ENCODE measurements at regions not wholly inside any gene's neighbourhood (a gene's known extent, or its start where the extent isn't known, plus 50 kb on each side); places are given as distances from the start of the nearest gene placed in this dataset.

GRCh38 chr13:53198736-53199135, 170.1 kb downstream of the OLFM4 start:
- no peaks in the 10 kb centered on the region for H3K36me3 ChIP-seq (ENCODE audit: control insufficient read depth, insufficient read depth, low read length)
- H3K27ac ChIP-seq (ENCODE audit: low read depth, low read length), result no peak overlapping the region
- Mint-ChIP-seq H3K9me3 (no peaks in the 10 kb centered on the region), H3K27me3 (ENCODE audit: insufficient read depth) (peaks cover 57% of the 10 kb centered on the region), H3K27ac (no peak overlapping the region), H3K4me3 (no peak overlapping the region), H3K4me1 (peaks cover 5% of the 10 kb centered on the region), H3K36me3 (ENCODE audit: low read depth) (no peaks in the 10 kb centered on the region)
- H3K9ac ChIP-seq (ENCODE audit: extremely low read depth, low read length, poor library complexity, severe bottlenecking), result no peak overlapping the region
- no peaks in the 10 kb centered on the region for H3K9me3 ChIP-seq (ENCODE audit: control insufficient read depth, low read length)
- DNase-seq, result no peak
- peaks cover 8% of the 10 kb centered on the region for H3K4me1 ChIP-seq (ENCODE audit: control insufficient read depth, insufficient read depth, low read length)
- 80 to 85% methylated on average over 2 to 4 of the region's 4 CpGs for WGBS, 2 experiments (ENCODE audit: insufficient coverage in 1 of 2, insufficient read length in 1 of 2)
- H3K4me3 ChIP-seq (ENCODE audit: low read length), result no peak overlapping the region
- TF ChIP-seq, protein P1, sequence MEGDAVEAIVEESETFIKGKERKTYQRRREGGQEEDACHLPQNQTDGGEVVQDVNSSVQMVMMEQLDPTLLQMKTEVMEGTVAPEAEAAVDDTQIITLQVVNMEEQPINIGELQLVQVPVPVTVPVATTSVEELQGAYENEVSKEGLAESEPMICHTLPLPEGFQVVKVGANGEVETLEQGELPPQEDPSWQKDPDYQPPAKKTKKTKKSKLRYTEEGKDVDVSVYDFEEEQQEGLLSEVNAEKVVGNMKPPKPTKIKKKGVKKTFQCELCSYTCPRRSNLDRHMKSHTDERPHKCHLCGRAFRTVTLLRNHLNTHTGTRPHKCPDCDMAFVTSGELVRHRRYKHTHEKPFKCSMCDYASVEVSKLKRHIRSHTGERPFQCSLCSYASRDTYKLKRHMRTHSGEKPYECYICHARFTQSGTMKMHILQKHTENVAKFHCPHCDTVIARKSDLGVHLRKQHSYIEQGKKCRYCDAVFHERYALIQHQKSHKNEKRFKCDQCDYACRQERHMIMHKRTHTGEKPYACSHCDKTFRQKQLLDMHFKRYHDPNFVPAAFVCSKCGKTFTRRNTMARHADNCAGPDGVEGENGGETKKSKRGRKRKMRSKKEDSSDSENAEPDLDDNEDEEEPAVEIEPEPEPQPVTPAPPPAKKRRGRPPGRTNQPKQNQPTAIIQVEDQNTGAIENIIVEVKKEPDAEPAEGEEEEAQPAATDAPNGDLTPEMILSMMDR (conservative IDR thresholded peaks at IDR 0.05), result no peak
- H3K27me3 ChIP-seq (ENCODE audit: control insufficient read depth, insufficient read depth, low read length, poor library complexity, severe bottlenecking), result peaks cover 47% of the 10 kb centered on the region

- no peak overlapping the region for H3K9ac ChIP-seq (ENCODE audit: extremely low read depth, low read length, poor library complexity, severe bottlenecking)
- Mint-ChIP-seq H3K9me3 (no peaks in the 10 kb centered on the region), H3K4me3 (peak overlapping the region; percentile 13), H3K36me3 (ENCODE audit: low read depth) (no peaks in the 10 kb centered on the region), H3K27me3 (ENCODE audit: insufficient read depth) (peaks cover 70% of the 10 kb centered on the region), H3K27ac (no peak overlapping the region), H3K4me1 (peaks cover 5% of the 10 kb centered on the region)
- H3K4me1 ChIP-seq (ENCODE audit: control insufficient read depth, insufficient read depth, low read length), result peaks cover 8% of the 10 kb centered on the region
- no peaks in the 10 kb centered on the region for H3K9me3 ChIP-seq (ENCODE audit: control insufficient read depth, low read length)
- TF ChIP-seq, protein P1 (conservative IDR thresholded peaks at IDR 0.05), result no peak
- 96 to 99% methylated on average over 18 to 34 of the region's 34 CpGs for WGBS, 2 experiments (ENCODE audit: insufficient coverage in 1 of 2, insufficient read length in 1 of 2)
- no peak overlapping the region for H3K27ac ChIP-seq (ENCODE audit: low read depth, low read length)
- no peaks in the 10 kb centered on the region for H3K36me3 ChIP-seq (ENCODE audit: control insufficient read depth, insufficient read depth, low read length)
- no peak overlapping the region for H3K4me3 ChIP-seq (ENCODE audit: low read length)
- H3K27me3 ChIP-seq (ENCODE audit: control insufficient read depth, insufficient read depth, low read length, poor library complexity, severe bottlenecking), result peaks cover 60% of the 10 kb centered on the region
- DNase-seq, result no peak
Observed at GRCh38 chr13:53200075-53200474, 171.5 kb downstream of the OLFM4 start.

GRCh38 chr13:53200498-53201453, 172.2 kb downstream of the OLFM4 start:
- peaks cover 67% of the 10 kb centered on the region for H3K27me3 ChIP-seq (ENCODE audit: control insufficient read depth, insufficient read depth, low read length, poor library complexity, severe bottlenecking)
- peak; percentile 95 for DNase-seq
- TF ChIP-seq, protein P1 (conservative IDR thresholded peaks at IDR 0.05), result peak; percentile 94
- H3K27ac ChIP-seq (ENCODE audit: low read depth, low read length), result no peak overlapping the region
- H3K4me1 ChIP-seq (ENCODE audit: control insufficient read depth, insufficient read depth, low read length), result peaks cover 8% of the 10 kb centered on the region
- Mint-ChIP-seq H3K4me1 (peaks cover 5% of the 10 kb centered on the region), H3K27ac (no peak overlapping the region), H3K9me3 (no peaks in the 10 kb centered on the region), H3K36me3 (ENCODE audit: low read depth) (no peaks in the 10 kb centered on the region), H3K27me3 (ENCODE audit: insufficient read depth) (peaks cover 75% of the 10 kb centered on the region), H3K4me3 (peak overlapping the region; percentile 37)
- no peak overlapping the region for H3K4me3 ChIP-seq (ENCODE audit: low read length)
- WGBS, 2 experiments (ENCODE audit: insufficient coverage in 1 of 2, insufficient read length in 1 of 2), result 31 to 74% methylated on average over 36 to 121 of the region's 121 CpGs
- H3K36me3 ChIP-seq (ENCODE audit: control insufficient read depth, insufficient read depth, low read length), result no peaks in the 10 kb centered on the region
- H3K9ac ChIP-seq (ENCODE audit: extremely low read depth, low read length, poor library complexity, severe bottlenecking), result no peak overlapping the region
- no peaks in the 10 kb centered on the region for H3K9me3 ChIP-seq (ENCODE audit: control insufficient read depth, low read length)
